Smooth muscle cell (in vitro differentiated cells): ENCODE measurements at regions not wholly inside any gene's neighbourhood (a gene's known extent, or its start where the extent isn't known, plus 50 kb on each side); places are given as distances from the start of the nearest gene placed in this dataset.

Experiments
- DNase-seq: peaks from one replicate; lab custom pipeline; 2025; ENCODE audit not compliant: unreplicated experiment; lab: John Stamatoyannopoulos, UW
- H2AFZ ChIP-seq: fragments of 200-600 bp; sonication (generic); 2 replicates; pipeline ENCODE4 v1.6.0; 2016; ENCODE audit warnings: antibody characterized with exemption, low read depth, mild to moderate bottlenecking
- H3F3A ChIP-seq: fragments of 200-600 bp; sonication (generic); 2 replicates; pipeline ENCODE4 v1.6.0; 2017; ENCODE audit warnings: antibody characterized with exemption, low read depth
- H3K27ac ChIP-seq: fragments of 200-600 bp; sonication (generic); 2 replicates; pipeline ENCODE4 v1.5.1; 2016; ENCODE audit warnings: low read depth, mild to moderate bottlenecking
- H3K27me3 ChIP-seq: fragments of 200-600 bp; sonication (generic); 2 replicates; pipeline ENCODE4 v1.6.1; 2016; ENCODE audit warnings: low read depth, mild to moderate bottlenecking
- H3K36me3 ChIP-seq: fragments of 200-600 bp; sonication (generic); 2 replicates; pipeline ENCODE4 v1.5.1; 2016; ENCODE audit warnings: low read depth
- H3K4me1 ChIP-seq: fragments of 200-600 bp; sonication (generic); 2 replicates; pipeline ENCODE4 v1.5.1; 2016; ENCODE audit warnings: low read depth
- H3K4me2 ChIP-seq: fragments of 200-600 bp; sonication (generic); 2 replicates; pipeline ENCODE4 v1.6.0; 2016; ENCODE audit warnings: mild to moderate bottlenecking
- H3K4me3 ChIP-seq: fragments of 200-600 bp; sonication (generic); 2 replicates; pipeline ENCODE4 v1.5.1; 2016; ENCODE audit warnings: mild to moderate bottlenecking
- H3K79me2 ChIP-seq: fragments of 200-600 bp; sonication (generic); 2 replicates; pipeline ENCODE4 v1.6.0; 2016; ENCODE audit warnings: low read depth, mild to moderate bottlenecking
- H3K9ac ChIP-seq: fragments of 200-600 bp; sonication (generic); 2 replicates; pipeline ENCODE4 v1.6.0; 2016; ENCODE audit warnings: low read depth
- H3K9me3 ChIP-seq: fragments of 200-600 bp; sonication (generic); replicated peaks from 2 replicates; pipeline ENCODE4 v1.5.1; 2016; ENCODE audit warnings: low read depth
- H4K20me1 ChIP-seq: fragments of 200-600 bp; sonication (generic); 2 replicates; pipeline ENCODE4 v1.6.0; 2016; ENCODE audit warnings: low read depth
- CTCF ChIP-seq: fragments of 200-600 bp; sonication (generic); IDR thresholded peaks from 2 replicates; pipeline ENCODE4 v1.5.1; 2017; ENCODE audit warnings: borderline replicate concordance, mild to moderate bottlenecking, antibody characterized with exemption; ENCODE audit not compliant: insufficient read depth, poor library complexity, severe bottlenecking
- WGBS: methylation state at CpG from one replicate; pipeline ENCODE4 v1.1.7; 2016; ENCODE audit warnings: low lambda C conversion rate; 5-methylcytosine and 5-hydroxymethylcytosine counted together

DNA sequence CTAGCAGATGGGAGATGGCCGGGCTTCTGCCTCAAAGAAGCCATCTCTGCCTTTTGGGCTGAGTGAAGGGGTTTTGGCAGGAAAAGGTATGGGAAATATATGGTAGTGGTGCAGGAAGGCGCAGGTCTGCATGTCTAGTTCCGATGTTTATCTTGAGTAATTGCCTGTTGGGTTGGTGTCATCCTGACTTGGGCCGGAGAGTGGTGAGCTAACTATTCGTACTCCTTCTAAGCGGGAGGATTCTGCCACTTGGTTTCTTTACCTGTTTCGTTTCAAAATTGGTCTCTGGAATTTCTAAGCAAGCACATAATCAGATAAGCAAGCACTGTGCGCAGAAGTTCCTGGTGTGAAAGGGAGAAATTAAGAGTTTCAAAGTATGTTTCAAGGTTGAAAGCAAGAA is 229.6 kb downstream of the SAMD5 start:
- DNase-seq, result no peak
- Histone ChIP-seq H3K4me2 (no peak overlapping the region), H3K27ac (no peak overlapping the region), H2AFZ (no peak overlapping the region), H3K9me3 (no peaks in the 10 kb centered on the region), H3K9ac (no peak overlapping the region), H3K36me3 (no peaks in the 10 kb centered on the region), H3K79me2 (no peaks in the 10 kb centered on the region), H3F3A (no peaks in the 10 kb centered on the region), H3K4me3 (no peak overlapping the region), H4K20me1 (no peaks in the 10 kb centered on the region), H3K4me1 (no peaks in the 10 kb centered on the region), H3K27me3 (no peaks in the 10 kb centered on the region)
- TF ChIP-seq CTCF, result no peak
- 70% methylated on average over 8 of the region's 8 CpGs for WGBS

GRCh38 chr6:147738516-147739162 is 230.1 kb downstream of the SAMD5 start:
- Histone ChIP-seq H4K20me1 (no peaks in the 10 kb centered on the region), H3K27me3 (no peaks in the 10 kb centered on the region), H3K36me3 (no peaks in the 10 kb centered on the region), H3K9me3 (no peaks in the 10 kb centered on the region), H3K79me2 (no peaks in the 10 kb centered on the region), H3K4me3 (no peak overlapping the region), H3K27ac (no peak overlapping the region), H3F3A (no peaks in the 10 kb centered on the region), H2AFZ (no peak overlapping the region), H3K4me1 (no peaks in the 10 kb centered on the region), H3K9ac (no peak overlapping the region), H3K4me2 (no peak overlapping the region)
- WGBS, result 47% methylated on average over 3 of the region's 3 CpGs
- TF ChIP-seq CTCF, result no peak
- no peak for DNase-seq

DNA sequence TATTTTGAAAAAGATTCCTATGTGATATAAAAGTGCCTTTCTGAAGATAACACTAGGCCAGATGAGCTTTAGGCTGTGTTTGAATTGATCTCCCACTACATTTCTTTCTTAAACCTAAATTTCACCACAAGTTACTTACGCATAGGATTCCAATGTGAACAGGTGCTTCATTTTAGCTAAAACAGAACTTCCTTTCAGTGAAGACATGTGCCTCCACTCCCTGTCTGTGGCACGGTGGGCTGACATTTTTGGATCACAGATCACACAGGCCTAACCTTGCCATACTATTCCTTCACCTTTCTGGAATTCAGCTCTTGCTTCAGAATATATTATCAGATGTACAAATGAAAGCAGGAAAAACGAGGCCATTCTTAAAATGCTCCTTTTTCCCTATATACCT is 231.8 kb downstream of the SAMD5 start:
- Histone ChIP-seq H2AFZ (no peak overlapping the region), H4K20me1 (no peaks in the 10 kb centered on the region), H3K79me2 (no peaks in the 10 kb centered on the region), H3K9ac (no peak overlapping the region), H3K9me3 (no peaks in the 10 kb centered on the region), H3F3A (no peaks in the 10 kb centered on the region), H3K27me3 (no peaks in the 10 kb centered on the region), H3K4me1 (no peaks in the 10 kb centered on the region), H3K36me3 (no peaks in the 10 kb centered on the region), H3K4me3 (no peak overlapping the region), H3K27ac (no peak overlapping the region), H3K4me2 (no peak overlapping the region)
- 87% methylated on average over 3 of the region's 3 CpGs for WGBS
- TF ChIP-seq CTCF, result no peak
- no peak for DNase-seq

DNA sequence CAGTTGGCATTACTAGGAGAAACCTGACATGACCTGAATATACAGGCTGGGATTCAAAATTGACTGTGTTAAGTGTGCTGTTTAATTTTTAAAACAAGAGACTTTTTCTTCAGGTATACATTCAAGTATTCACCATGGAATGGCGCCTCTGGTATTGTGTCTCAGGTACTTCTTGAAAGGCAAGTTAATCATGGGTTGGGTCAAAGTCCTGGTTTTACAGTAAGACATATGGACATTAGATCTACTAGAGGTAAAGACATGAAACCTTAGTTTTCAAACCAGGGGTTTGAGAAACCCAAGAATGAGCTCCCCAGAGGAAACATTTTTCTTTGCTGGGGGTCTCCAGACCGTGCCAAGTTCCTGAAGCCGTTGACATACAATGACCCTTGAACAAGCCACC is 232.4 kb downstream of the SAMD5 start:
- Histone ChIP-seq H3K27ac (no peak overlapping the region), H2AFZ (no peak overlapping the region), H3K4me1 (no peaks in the 10 kb centered on the region), H3K79me2 (no peaks in the 10 kb centered on the region), H3K4me2 (no peak overlapping the region), H3F3A (no peaks in the 10 kb centered on the region), H3K27me3 (no peaks in the 10 kb centered on the region), H3K36me3 (no peaks in the 10 kb centered on the region), H4K20me1 (no peaks in the 10 kb centered on the region), H3K4me3 (no peak overlapping the region), H3K9me3 (no peaks in the 10 kb centered on the region), H3K9ac (no peak overlapping the region)
- WGBS, result 61% methylated on average over 3 of the region's 3 CpGs
- no peak for DNase-seq
- TF ChIP-seq CTCF, result no peak
